Choroid plexus epithelial cell (primary cell): ENCODE measurements at regions not wholly inside any gene's neighbourhood (a gene's known extent, or its start where the extent isn't known, plus 50 kb on each side); places are given as distances from the start of the nearest gene placed in this dataset.
A peak's percentile ranks its signal among the peaks of the same experiment; 100 is the strongest.

ENCODE experiments used
- DNase-seq: peaks from one replicate; pipeline ENCODE4 v3.0.0-alpha.2; 2010; ENCODE audit warnings: low read depth
- H3K4me3 ChIP-seq: 2 replicates; pipeline ENCODE4 v1.5.1; 2011; ENCODE audit warnings: low read depth, mild to moderate bottlenecking, control low read depth, low read length, moderate library complexity
- TF ChIP-seq, protein P1 (sequence below): conservative IDR thresholded peaks from 2 replicates; pipeline ENCODE4 v1.5.1; 2011; ENCODE audit warnings: low read depth, mild to moderate bottlenecking, control low read depth, inconsistent platforms, low read length, moderate library complexity

DNA sequence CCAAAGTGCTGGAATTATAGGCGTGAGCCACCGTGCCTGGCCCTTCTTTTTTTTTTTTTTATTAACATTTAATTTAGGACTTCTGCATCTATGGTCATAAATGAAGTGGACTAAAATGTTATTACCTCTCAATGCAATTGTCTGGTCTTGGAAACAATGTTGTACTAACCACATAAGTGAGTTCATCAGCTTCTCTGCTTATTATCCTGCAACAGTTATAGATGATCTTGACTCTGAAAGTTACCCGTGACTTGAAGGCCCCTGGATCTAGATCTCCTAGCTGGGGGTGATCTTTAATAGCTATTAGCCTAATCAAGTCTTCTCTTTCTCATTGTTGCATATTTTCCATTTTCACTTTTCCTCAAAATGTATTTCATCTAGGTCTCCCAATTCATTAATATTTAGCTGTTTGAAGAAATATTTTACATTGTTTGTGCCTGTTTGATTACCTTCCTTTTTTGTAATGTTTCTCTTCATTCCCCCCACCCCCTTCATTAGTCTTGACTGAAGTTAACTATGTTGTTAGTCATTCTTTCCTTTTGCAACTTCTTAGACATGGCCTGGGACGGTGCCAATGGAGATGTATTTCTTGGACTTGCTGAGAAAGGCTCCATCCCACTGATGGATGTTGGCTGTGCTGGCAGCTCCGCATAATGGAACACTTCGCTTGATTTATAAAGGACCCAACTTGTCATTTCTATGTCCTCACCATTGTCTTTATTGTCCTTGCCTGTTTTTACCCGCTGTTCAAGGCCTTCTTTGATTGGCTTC is 141.6 kb upstream of the RIOK3 start:
- H3K4me3 ChIP-seq, result no peak overlapping the region
- peak; percentile 97 for DNase-seq
- TF ChIP-seq, protein P1, sequence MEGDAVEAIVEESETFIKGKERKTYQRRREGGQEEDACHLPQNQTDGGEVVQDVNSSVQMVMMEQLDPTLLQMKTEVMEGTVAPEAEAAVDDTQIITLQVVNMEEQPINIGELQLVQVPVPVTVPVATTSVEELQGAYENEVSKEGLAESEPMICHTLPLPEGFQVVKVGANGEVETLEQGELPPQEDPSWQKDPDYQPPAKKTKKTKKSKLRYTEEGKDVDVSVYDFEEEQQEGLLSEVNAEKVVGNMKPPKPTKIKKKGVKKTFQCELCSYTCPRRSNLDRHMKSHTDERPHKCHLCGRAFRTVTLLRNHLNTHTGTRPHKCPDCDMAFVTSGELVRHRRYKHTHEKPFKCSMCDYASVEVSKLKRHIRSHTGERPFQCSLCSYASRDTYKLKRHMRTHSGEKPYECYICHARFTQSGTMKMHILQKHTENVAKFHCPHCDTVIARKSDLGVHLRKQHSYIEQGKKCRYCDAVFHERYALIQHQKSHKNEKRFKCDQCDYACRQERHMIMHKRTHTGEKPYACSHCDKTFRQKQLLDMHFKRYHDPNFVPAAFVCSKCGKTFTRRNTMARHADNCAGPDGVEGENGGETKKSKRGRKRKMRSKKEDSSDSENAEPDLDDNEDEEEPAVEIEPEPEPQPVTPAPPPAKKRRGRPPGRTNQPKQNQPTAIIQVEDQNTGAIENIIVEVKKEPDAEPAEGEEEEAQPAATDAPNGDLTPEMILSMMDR, result no peak

DNA sequence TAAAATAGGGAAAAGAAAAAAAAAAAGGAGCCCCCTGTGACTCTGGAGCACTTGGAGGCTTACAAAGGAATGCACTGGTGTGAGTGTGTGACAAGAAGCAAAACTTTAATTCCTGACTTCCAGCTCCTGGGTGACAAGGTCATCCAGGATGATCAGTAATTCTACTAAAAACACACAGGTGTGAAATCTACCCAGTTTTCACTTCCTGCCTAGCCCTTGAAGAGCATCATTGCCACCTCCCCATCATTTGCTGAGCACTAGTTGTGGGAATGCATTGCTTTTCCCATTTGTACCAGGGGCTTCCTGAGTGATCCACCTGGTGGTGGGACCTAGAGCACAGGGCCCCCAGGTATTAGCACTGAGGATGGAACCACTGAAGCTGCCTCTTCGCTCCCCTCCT is 139.7 kb upstream of the RIOK3 start:
- H3K4me3 ChIP-seq, result no peak overlapping the region
- DNase-seq, result no peak
- TF ChIP-seq, protein P1, result no peak

DNA sequence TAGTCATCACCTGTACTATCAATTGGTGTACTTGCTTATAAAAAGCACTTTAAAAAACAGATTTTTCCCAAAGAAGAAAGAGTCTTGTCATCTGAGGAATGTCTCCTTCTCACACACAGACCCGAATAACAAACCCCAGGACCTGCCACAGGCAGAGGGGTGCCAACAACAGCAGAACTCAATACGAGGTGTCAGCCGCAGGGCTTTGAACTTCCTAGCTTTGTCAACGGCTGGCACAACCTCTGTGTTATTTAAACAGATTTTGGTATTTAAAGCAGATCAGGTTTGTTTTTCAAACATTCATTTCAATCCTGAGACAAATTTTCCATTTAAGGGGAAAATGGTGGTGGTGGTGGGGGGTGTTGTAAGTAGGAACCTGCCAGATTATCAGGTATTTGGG is 138.4 kb upstream of the RIOK3 start:
- TF ChIP-seq, protein P1, result no peak
- no peak overlapping the region for H3K4me3 ChIP-seq
- DNase-seq, result no peak

DNA sequence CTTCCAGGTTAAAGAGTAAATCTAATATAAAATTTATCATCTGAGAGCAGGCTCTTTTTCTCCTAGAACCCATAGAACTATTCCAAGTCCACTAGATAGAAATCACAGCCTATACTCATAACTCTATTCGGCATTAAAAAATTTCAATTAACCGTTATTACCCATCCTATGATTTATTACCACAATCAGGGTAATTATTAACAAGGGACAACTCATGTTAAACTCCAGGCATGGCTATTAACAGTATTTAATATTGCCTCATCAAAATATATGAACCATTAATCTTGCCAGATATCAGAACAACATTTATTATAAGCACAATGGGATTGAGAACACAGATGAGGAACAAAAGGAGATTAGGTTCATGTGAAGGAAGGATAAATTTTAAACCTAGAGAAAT is 136.8 kb upstream of the RIOK3 start:
- no peak for DNase-seq
- TF ChIP-seq, protein P1, result no peak
- no peak overlapping the region for H3K4me3 ChIP-seq

DNA sequence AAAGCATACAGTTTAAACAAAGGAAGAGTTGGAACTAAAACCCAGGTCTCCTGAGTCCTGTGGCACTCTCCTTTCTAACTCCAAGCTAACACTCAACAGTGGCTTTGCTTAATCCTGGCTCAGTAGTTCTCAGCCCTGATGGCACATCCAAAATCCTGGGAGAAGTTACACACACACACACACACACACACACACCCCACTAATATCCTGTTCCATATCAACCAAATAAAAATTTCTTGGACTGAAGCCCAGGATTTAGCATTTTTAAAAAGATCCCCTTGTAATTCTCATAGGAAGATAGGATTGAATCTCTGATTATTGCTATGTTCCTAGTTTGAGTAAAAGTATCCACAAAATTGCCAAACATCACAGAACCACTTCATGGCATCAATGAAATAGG is 136.1 kb upstream of the RIOK3 start:
- no peak for DNase-seq
- TF ChIP-seq, protein P1, result no peak

DNA sequence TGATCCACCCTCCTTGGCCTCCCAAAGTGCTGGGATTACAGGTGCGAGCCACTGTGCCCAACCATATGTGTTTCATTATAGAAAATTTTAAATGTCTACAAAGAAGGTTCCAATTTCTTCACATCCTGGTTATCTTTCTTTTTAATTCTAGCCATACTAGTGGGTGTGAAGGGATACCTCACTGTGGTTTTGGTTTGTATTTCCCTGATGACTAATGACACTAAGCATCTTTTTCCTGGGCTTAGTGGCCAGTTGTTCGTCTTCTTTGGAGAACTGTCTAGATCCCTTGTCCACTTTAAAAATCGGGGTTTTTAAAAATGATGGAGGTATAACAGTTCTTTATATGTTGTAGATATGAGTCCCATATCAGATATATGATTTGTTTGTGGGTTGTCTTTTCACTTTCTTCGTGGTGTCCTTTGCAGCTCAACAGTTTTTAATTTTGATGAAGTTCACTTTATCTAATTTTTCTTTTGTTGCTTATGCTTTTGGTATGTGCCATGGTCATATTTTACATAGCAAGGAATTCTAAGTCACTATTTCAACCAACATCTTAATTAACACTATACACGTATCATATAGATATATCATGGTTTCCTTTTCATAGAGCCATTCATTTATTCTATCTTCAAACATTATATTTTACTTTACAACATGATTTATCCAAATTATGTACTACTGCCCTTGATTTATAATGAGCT is 135.0 kb upstream of the RIOK3 start:
- TF ChIP-seq, protein P1, result no peak
- peak; percentile 63 for DNase-seq
- H3K4me3 ChIP-seq, result no peak overlapping the region

More for the DNA sequence above, 136.1 kb upstream of the RIOK3 start:
- H3K4me3 ChIP-seq, result no peak overlapping the region
